ENCODE measurements at regions not wholly inside any gene's neighbourhood (a gene's known extent, or its start where the extent isn't known, plus 50 kb on each side); places are given as distances from the start of the nearest gene placed in this dataset.

DNA sequence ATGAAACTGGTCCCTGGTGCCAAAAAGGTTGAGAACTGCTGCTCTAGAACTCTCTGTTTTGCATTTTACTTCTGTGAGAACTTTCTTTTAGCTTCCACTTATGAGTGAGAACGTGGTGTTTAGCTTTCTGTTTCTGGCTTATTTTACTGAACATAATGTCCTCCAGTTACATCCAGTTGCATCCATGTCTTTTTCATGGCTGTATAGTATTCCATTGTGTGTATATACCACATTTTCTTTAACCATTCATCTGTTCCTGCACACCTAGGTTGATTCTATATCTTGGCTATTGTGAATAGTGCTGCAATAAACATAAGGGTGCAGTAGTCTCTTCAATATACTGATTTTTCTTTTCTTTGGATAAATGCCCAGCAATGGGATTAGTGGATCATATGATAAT is 165.7 kb downstream of the NPR3 start:
- TF ChIP-seq NFRKB (IDR thresholded peaks at IDR 0.05) (no peak), HOXA7 (CRISPR knock-in tag; IDR thresholded peaks at IDR 0.05) (no peak), CTCF (CRISPR knock-in tag; IDR thresholded peaks at IDR 0.05) (no peak)
